ENCODE measurements at regions not wholly inside any gene's neighbourhood (a gene's known extent, or its start where the extent isn't known, plus 50 kb on each side); places are given as distances from the start of the nearest gene placed in this dataset.

- Histone ChIP-seq H3K4me3 (no peak overlapping the region), H3K4me1 (no peaks in the 10 kb centered on the region), H3K27ac (replicated peaks) (no peak overlapping the region), H3K9me3 (replicated peaks) (peaks cover 19% of the 10 kb centered on the region), H3K27me3 (ENCODE audit: low read depth) (no peaks in the 10 kb centered on the region), H3K36me3 (no peaks in the 10 kb centered on the region)
- no peak for TF ChIP-seq CTCF (IDR thresholded peaks at IDR 0.05; ENCODE audit: borderline replicate concordance)
- intact Hi-C loops (cut with micrococcal nuclease) = no loop called here
- no peak for DNase-seq
These were observed 1013.9 kb downstream of the EPHA3 start for GRCh38 chr3:90121326-90121725.

GRCh38 chr3:90128391-90128790 lies 1021.0 kb downstream of the EPHA3 start:
- no peaks in the 10 kb centered on the region for H3K27me3 ChIP-seq (ENCODE audit: low read depth)
- no peak for DNase-seq
- no peak overlapping the region for H3K27ac ChIP-seq (replicated peaks)
- H3K4me1 ChIP-seq = no peaks in the 10 kb centered on the region
- peaks cover 37% of the 10 kb centered on the region for H3K9me3 ChIP-seq (replicated peaks)
- intact Hi-C loops (cut with micrococcal nuclease) = no loop called here
- no peak for TF ChIP-seq CTCF (IDR thresholded peaks at IDR 0.05; ENCODE audit: borderline replicate concordance)
- no peak overlapping the region for H3K4me3 ChIP-seq
- H3K36me3 ChIP-seq = no peaks in the 10 kb centered on the region

- no peak overlapping the region for H3K27ac ChIP-seq (replicated peaks)
- no peak overlapping the region for H3K4me3 ChIP-seq
- no peaks in the 10 kb centered on the region for H3K27me3 ChIP-seq (ENCODE audit: low read depth)
- no peak for DNase-seq
- TF ChIP-seq CTCF (IDR thresholded peaks at IDR 0.05; ENCODE audit: borderline replicate concordance) = no peak
- no peaks in the 10 kb centered on the region for H3K4me1 ChIP-seq
- intact Hi-C loops (cut with micrococcal nuclease) = no loop called here
- H3K9me3 ChIP-seq (replicated peaks) = peaks cover 37% of the 10 kb centered on the region
- H3K36me3 ChIP-seq = no peaks in the 10 kb centered on the region
These were observed 1022.3 kb downstream of the EPHA3 start for GRCh38 chr3:90129730-90130129.

- no peak overlapping the region for H3K27ac ChIP-seq (replicated peaks)
- intact Hi-C loops (cut with micrococcal nuclease) = no loop called here
- no peaks in the 10 kb centered on the region for H3K36me3 ChIP-seq
- H3K4me1 ChIP-seq = no peaks in the 10 kb centered on the region
- no peak for DNase-seq
- no peak for TF ChIP-seq CTCF (IDR thresholded peaks at IDR 0.05; ENCODE audit: borderline replicate concordance)
- no peak overlapping the region for H3K4me3 ChIP-seq
- no peaks in the 10 kb centered on the region for H3K27me3 ChIP-seq (ENCODE audit: low read depth)
- peaks cover 17% of the 10 kb centered on the region for H3K9me3 ChIP-seq (replicated peaks)
These were observed 1024.8 kb downstream of the EPHA3 start for GRCh38 chr3:90132197-90132596.

GRCh38 chr3:90134090-90134489 lies 1026.7 kb downstream of the EPHA3 start:
- Histone ChIP-seq H3K27ac (replicated peaks) (no peak overlapping the region), H3K36me3 (no peaks in the 10 kb centered on the region), H3K9me3 (replicated peaks) (no peaks in the 10 kb centered on the region), H3K27me3 (ENCODE audit: low read depth) (no peaks in the 10 kb centered on the region), H3K4me3 (no peak overlapping the region), H3K4me1 (no peaks in the 10 kb centered on the region)
- intact Hi-C loops (cut with micrococcal nuclease) = no loop called here
- TF ChIP-seq CTCF (IDR thresholded peaks at IDR 0.05; ENCODE audit: borderline replicate concordance) = no peak
- no peak for DNase-seq

All from left ventricle myocardium inferior (tissue), 1 donor.